ENCODE measurements at regions not wholly inside any gene's neighbourhood (a gene's known extent, or its start where the extent isn't known, plus 50 kb on each side); places are given as distances from the start of the nearest gene placed in this dataset.

- no peak for TF ChIP-seq CTCF (IDR thresholded peaks at IDR 0.05; ENCODE audit: low read depth, low read length, missing control alignments)
- H3K4me3 ChIP-seq (replicated peaks; ENCODE audit: low read depth, low read length), result no peak overlapping the region
- no peak for DNase-seq (ENCODE audit: extremely low read depth, low read depth)
These were observed 1233.3 kb downstream of the TBC1D22A start for GRCh38 chr22:47995718-47996117.

DNA sequence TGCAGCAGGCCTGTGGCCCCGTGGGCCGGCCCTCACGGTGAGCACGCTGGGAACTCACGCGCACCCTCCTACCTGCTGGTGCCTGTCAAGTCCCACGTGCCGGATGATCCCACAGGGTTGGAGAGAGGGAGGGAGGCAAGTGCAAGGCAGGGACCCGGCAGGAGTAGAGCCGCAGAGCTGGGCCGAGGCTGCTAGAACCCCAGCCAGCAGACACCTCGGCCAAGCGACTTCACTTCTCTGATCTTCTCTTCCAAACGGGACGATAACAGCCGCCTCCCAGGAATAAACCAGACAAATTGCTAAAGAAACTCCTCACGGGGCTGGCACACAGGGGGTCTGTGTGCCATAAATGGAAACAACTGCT lies 1232.8 kb downstream of the TBC1D22A start:
- no peak for TF ChIP-seq CTCF (IDR thresholded peaks at IDR 0.05; ENCODE audit: low read depth, low read length, missing control alignments)
- no peak overlapping the region for H3K4me3 ChIP-seq (replicated peaks; ENCODE audit: low read depth, low read length)
- DNase-seq (ENCODE audit: extremely low read depth, low read depth), result no peak

- DNase-seq (ENCODE audit: extremely low read depth, low read depth), result no peak
These were observed 1232.3 kb downstream of the TBC1D22A start for GRCh38 chr22:47994601-47995263.

GRCh38 chr22:47994045-47994444 lies 1231.6 kb downstream of the TBC1D22A start:
- no peak overlapping the region for H3K4me3 ChIP-seq (replicated peaks; ENCODE audit: low read depth, low read length)
- TF ChIP-seq CTCF (IDR thresholded peaks at IDR 0.05; ENCODE audit: low read depth, low read length, missing control alignments), result no peak
- DNase-seq (ENCODE audit: extremely low read depth, low read depth), result no peak

More at GRCh38 chr22:47994601-47995263, 1232.3 kb downstream of the TBC1D22A start:
- H3K4me3 ChIP-seq (replicated peaks; ENCODE audit: low read depth, low read length), result no peak overlapping the region
- TF ChIP-seq CTCF (IDR thresholded peaks at IDR 0.05; ENCODE audit: low read depth, low read length, missing control alignments), result no peak

DNA sequence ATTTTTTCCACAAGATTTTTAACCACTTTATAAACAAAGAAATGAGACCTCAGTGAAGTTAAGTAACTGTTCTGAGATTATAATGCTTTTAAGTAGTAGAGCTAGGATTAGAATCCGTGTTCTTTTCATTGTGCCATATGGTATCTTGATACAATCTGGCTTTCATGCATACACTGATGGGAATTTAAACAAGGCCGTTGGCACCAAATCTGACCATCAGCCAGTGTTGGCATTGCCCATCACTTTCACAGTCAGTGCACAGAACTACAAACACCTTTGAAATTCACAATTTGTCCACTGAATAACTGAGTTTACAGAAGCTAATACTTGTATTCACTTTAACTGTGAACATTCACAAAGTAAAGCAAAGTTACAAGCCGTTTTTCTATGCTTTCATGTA lies 1228.0 kb downstream of the TBC1D22A start:
- TF ChIP-seq CTCF (IDR thresholded peaks at IDR 0.05; ENCODE audit: low read depth, low read length, missing control alignments), result no peak
- no peak for DNase-seq (ENCODE audit: extremely low read depth, low read depth)
- no peak overlapping the region for H3K4me3 ChIP-seq (replicated peaks; ENCODE audit: low read depth, low read length)

GRCh38 chr22:47987885-47988515 lies 1225.5 kb downstream of the TBC1D22A start:
- no peak overlapping the region for H3K4me3 ChIP-seq (replicated peaks; ENCODE audit: low read depth, low read length)
- no peak for DNase-seq (ENCODE audit: extremely low read depth, low read depth)

More at GRCh38 chr22:47987885-47988515, 1225.5 kb downstream of the TBC1D22A start:
- no peak for TF ChIP-seq CTCF (IDR thresholded peaks at IDR 0.05; ENCODE audit: low read depth, low read length, missing control alignments)
